ENCODE measurements at regions not wholly inside any gene's neighbourhood (a gene's known extent, or its start where the extent isn't known, plus 50 kb on each side); places are given as distances from the start of the nearest gene placed in this dataset.

DNA sequence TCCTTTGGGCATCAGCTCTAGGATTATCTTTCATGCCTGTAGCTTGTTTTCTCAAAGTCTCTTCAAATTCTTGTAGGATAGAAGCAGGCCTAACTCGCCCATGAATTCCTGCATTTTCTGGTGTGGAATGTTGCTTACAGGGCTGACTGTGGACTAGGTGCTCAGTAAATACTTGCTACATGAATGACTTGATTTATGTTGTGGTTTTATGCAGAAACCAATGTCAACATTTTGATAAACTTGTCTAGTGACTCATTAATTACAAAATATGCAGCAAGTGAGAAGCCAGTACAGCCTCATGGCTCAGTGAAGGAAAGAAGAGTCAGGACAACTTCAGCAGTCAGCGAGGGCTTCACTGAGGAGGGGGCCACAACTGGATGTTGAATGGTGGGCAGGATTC is 110.6 kb upstream of the SIX2 start:
- TF ChIP-seq CTCF (IDR thresholded peaks at IDR 0.05; ENCODE audit: poor library complexity, severe bottlenecking) (no peak), POLR2AphosphoS5 (IDR thresholded peaks at IDR 0.05) (no peak)
- TF ChIP-seq, protein P1, sequence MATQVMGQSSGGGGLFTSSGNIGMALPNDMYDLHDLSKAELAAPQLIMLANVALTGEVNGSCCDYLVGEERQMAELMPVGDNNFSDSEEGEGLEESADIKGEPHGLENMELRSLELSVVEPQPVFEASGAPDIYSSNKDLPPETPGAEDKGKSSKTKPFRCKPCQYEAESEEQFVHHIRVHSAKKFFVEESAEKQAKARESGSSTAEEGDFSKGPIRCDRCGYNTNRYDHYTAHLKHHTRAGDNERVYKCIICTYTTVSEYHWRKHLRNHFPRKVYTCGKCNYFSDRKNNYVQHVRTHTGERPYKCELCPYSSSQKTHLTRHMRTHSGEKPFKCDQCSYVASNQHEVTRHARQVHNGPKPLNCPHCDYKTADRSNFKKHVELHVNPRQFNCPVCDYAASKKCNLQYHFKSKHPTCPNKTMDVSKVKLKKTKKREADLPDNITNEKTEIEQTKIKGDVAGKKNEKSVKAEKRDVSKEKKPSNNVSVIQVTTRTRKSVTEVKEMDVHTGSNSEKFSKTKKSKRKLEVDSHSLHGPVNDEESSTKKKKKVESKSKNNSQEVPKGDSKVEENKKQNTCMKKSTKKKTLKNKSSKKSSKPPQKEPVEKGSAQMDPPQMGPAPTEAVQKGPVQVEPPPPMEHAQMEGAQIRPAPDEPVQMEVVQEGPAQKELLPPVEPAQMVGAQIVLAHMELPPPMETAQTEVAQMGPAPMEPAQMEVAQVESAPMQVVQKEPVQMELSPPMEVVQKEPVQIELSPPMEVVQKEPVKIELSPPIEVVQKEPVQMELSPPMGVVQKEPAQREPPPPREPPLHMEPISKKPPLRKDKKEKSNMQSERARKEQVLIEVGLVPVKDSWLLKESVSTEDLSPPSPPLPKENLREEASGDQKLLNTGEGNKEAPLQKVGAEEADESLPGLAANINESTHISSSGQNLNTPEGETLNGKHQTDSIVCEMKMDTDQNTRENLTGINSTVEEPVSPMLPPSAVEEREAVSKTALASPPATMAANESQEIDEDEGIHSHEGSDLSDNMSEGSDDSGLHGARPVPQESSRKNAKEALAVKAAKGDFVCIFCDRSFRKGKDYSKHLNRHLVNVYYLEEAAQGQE (IDR thresholded peaks at IDR 0.05; ENCODE audit: borderline replicate concordance) = no peak
